GM13976 (cell line): ENCODE measurements at regions not wholly inside any gene's neighbourhood (a gene's known extent, or its start where the extent isn't known, plus 50 kb on each side); places are given as distances from the start of the nearest gene placed in this dataset.
"Not testable (repeated sequence)": the region's sequence is repeated elsewhere in the genome, so short reads cannot be mapped to it uniquely, and the experiment has no call there.

ENCODE experiments used
- DNase-seq: peaks from one replicate; pipeline ENCODE4 v3.0.0; 2012; ENCODE audit warnings: low spot score
- in situ Hi-C: fragments of 300-500 bp; cut with MboI; formaldehyde crosslinking; loops from one replicate; pipeline ENCODE4 v1.12.0; 2022; ENCODE audit warnings: low sequenced_read_pairs, mixed read lengths, inconsistent platforms; ENCODE audit not compliant: unreplicated experiment
- TF ChIP-seq, protein P1 (sequence below): IDR thresholded peaks from 2 replicates; pipeline ENCODE4 v1.5.1; 2012; ENCODE audit warnings: borderline replicate concordance, mild to moderate bottlenecking; ENCODE audit not compliant: insufficient read depth; ENCODE audit errors: extremely low read depth, missing control alignments, control extremely low read depth

DNA sequence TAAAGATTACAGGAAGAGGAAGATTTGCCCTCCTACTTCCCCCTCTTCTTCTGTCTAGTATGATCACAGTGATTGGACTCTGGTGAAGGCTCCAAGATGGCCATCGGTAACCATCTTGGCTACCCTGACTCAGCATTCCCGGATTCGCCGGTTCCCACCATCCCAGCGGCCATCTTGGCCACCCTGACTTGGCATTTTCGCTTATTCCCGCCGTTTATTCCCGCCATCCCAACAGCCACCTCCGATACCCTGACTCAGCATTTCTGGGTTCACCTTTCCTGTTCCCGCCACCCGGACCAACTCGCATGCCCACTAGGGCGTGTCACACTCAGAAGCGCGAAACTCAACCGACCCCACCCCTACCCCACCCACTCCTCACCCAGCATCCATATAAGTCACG lies 95.4 kb upstream of the GRIN2A start:
- in situ Hi-C loops = no loop called here
- TF ChIP-seq, protein P1, sequence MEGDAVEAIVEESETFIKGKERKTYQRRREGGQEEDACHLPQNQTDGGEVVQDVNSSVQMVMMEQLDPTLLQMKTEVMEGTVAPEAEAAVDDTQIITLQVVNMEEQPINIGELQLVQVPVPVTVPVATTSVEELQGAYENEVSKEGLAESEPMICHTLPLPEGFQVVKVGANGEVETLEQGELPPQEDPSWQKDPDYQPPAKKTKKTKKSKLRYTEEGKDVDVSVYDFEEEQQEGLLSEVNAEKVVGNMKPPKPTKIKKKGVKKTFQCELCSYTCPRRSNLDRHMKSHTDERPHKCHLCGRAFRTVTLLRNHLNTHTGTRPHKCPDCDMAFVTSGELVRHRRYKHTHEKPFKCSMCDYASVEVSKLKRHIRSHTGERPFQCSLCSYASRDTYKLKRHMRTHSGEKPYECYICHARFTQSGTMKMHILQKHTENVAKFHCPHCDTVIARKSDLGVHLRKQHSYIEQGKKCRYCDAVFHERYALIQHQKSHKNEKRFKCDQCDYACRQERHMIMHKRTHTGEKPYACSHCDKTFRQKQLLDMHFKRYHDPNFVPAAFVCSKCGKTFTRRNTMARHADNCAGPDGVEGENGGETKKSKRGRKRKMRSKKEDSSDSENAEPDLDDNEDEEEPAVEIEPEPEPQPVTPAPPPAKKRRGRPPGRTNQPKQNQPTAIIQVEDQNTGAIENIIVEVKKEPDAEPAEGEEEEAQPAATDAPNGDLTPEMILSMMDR = no peak
- no peak for DNase-seq

DNA sequence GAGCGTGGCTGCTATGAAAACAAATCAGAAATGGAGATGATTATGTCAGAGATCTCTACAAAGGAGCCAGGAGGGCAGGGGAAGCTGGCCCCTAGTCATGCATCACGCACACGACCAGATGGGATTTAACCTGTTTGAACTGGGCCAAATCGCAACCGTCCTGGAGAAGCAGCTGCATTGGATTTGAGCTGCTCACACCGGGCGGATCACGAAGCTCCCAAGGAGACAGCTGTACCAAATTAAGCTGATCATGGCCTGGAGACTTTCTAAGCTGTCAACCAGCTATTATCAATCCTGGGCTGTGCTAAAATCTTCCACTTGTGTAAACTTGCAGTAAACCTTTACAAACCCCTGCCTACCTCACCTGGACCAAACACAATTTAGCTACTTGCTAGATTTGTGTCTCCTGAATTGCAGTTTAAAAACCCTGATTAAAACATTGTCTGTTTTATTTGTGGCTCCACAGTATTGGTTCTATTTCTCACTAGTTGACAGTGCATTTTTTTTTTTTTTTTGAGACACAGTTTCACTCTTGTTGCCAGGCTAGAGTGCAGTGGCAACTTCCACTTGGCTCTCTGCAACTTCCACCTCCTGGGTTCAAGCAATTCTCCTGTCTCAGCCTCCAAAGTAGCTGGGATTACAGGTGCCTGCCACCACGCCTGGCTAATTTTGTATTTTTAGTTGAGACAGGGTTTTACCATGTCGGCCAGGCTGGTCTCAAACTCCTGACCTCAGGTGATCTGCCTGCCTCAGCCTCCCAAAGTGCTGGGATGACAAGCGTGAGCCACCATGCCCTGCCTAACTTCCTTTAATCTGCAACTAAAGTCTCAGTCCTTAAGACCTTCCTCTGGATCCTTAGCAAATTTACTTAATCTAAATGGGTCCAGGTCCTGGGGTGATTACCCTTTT lies 98.3 kb upstream of the GRIN2A start:
- DNase-seq = no peak
- in situ Hi-C loops = no loop called here
- TF ChIP-seq, protein P1 = no peak

DNA sequence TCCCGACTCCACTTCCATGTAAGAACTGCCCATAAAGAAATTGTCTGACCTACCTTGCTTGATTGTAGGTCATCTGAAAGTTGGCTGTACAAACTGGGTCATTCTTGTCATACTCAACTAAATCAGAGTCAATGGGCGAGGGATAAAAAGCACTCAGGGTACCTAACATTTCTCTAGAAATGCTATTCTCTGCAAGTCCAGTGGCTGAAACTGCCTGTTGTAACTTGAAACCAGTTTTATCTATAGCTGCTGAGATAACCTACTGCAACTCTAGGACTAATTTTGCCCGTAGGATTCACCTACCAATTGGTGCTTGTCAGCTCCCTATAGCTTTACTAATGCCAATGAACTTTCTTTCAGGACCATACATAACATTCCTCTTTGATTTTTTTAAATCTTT lies 100.1 kb upstream of the GRIN2A start:
- no peak for DNase-seq

DNA sequence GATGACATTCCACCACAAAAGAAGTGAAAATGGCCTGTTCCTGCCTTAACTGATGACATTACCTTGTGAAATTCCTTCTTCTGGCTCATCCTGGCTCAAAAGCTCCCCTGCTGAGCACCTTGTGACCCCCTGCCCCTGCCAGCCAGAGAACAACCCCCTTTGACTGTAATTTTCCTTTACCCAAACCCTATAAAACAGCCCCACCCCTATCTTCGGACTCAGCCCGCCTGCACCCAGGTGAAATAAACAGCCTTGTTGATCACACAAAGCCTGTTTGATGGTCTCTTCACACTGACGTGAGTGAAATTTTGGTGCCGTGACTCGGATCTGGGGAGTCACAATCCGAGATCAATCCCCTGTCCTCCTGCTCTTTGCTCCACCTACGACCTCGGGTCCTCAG lies 101.0 kb upstream of the GRIN2A start:
- in situ Hi-C loops, DNase-seq: not testable (repeated sequence)

More for the DNA sequence above, 100.1 kb upstream of the GRIN2A start:
- TF ChIP-seq, protein P1 = no peak
- in situ Hi-C loops = no loop called here

DNA sequence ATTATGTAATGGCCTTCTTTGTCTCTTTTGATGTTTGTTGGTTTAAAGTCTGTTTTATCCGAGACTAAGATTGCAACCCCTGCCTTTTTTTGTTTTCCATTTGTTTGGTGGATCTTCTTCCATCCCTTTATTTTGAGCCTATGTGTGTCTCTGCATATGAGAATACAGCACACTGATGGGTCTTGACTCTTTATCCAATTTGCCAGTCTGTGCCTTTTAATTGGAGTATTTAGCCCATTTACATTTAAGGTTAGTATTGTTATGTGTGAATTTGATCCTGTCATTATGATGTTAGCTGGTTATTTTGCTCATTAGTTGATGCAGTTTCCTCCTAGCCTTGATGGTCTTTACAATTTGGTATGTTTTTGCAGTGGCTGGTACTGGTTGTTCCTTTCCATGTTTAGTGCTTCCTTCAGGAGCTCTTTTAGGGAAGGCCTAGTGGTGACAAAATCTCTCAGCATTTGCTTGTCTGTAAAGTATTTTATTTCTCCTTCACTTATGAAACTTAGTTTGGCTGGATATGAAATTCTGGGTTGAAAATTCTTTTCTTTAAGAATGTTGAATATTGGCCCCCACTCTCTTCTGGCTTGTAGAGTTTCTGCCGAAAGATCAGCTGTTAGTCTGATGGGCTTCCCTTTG lies 95.3 kb upstream of the ATF7IP2 start:
- DNase-seq, in situ Hi-C loops: not testable (repeated sequence)

DNA sequence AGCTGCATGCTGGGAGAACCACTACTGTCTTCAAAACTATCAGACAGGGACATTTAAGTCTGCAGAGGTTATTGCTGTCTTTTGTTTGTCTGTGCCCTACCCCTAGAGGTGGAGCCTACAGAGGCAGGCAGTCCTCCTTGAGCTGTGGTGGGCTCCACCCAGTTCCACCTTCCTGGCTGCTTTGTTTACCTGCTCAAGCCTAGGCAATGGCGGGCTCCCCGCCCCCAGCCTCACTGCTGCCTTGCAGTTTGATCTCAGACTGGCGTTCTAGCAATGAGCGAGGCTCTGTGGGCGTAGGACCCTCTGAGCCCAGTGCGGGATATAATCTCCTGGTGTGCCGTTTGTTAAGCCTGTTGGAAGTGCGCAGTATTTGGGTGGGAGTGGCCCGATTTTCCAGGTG lies 93.7 kb upstream of the ATF7IP2 start:
- DNase-seq, in situ Hi-C loops: not testable (repeated sequence)

DNA sequence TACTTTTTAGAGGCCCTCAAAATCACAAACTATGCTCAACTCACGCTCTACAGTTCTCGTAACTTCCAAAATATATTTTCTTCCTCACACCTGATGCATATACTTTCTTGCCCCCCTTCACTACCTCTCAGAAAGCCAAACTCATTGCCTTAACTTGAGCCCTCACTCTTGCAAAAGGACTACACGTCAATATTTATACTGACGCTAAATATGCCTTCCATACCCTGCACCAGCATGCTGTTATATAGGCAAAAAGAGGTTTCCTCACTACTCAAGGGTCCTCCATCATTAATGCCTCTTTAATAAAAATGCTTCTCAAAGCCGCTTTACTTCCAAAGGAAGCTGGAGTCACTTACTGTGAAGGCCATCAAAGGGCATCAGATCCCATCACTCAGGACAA lies 92.9 kb upstream of the ATF7IP2 start:
- DNase-seq, in situ Hi-C loops: not testable (repeated sequence)

DNA sequence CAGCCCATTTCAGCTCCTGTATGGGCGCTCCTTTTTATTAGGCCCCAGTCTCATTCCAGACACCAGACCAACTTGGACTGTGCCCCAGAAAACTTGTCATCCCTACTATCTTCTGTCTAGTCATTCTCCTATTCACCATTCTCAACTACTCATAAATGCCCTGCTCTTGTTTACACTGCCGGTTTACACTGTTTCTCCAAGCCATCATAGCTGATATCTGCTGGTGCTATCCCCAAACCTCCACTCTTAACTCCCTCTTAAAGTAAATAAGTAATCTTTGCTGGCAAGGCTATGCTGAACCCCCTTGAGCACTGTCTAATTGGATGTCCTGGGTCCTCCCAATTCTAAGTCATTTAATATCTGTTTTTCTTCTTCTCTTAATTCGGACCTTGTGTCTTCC lies 91.7 kb upstream of the ATF7IP2 start:
- DNase-seq, in situ Hi-C loops: not testable (repeated sequence)

DNA sequence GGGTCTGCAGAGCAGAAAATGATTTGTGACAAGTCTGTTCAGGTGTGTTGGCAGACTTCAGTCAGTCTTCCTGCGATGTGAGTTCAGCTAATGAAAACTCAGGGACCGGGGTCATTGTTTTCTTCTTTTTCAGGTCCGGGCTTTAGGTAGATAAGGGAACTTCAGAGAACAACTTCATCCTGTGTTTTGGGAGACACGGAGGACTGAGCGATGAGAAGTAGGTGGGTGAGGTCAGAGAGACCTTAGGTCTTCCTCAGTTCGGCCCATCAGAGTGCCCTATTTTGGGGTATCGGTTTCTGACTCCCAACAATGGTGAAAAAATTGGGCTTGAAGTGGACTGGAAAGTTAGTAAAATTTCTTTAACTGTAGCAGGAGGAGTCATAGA lies 88.9 kb upstream of the ATF7IP2 start:
- no peak for DNase-seq
- in situ Hi-C loops = no loop called here
- TF ChIP-seq, protein P1 = no peak
